Aorta (tissue), 5 donors: ENCODE measurements at regions not wholly inside any gene's neighbourhood (a gene's known extent, or its start where the extent isn't known, plus 50 kb on each side); places are given as distances from the start of the nearest gene placed in this dataset.
"Not testable (repeated sequence)": the region's sequence is repeated elsewhere in the genome, so short reads cannot be mapped to it uniquely, and the experiment has no call there.

ENCODE experiments used
- ATAC-seq: fragments of 200-7000 bp; cut with Tn5 transposase; one replicate; pipeline ENCODE4 v1.9.1; 2022; ENCODE audit warnings: moderate library complexity; ENCODE audit not compliant: low FRiP score
- DNase-seq, 2 donors: peaks; one replicate each; pipeline ENCODE4 v3.0.0-alpha.2; 2020
- H3K27ac ChIP-seq, 2 donors: one replicate each; pipeline ENCODE4 v1.5.1; 2013; ENCODE audit warnings: low read length in 2 of 2, mild to moderate bottlenecking in 2 of 2, moderate library complexity in 2 of 2, control low read depth in 1 of 2, inconsistent platforms in 1 of 2, low read depth in 1 of 2
- H3K27me3 ChIP-seq, 2 donors: one replicate each; pipeline ENCODE4 v1.6.1; 2013; ENCODE audit warnings: control low read depth in 1 of 2, low read length in 1 of 2, mild to moderate bottlenecking in 1 of 2, moderate library complexity in 1 of 2; ENCODE audit not compliant: insufficient read depth in 2 of 2, control insufficient read depth in 1 of 2
- H3K36me3 ChIP-seq, 2 donors: one replicate each; pipeline ENCODE4 v1.6.1; 2013; ENCODE audit warnings: control low read depth in 1 of 2, low read length in 1 of 2, mild to moderate bottlenecking in 1 of 2; ENCODE audit not compliant: insufficient read depth in 2 of 2, control insufficient read depth in 1 of 2
- H3K4me1 ChIP-seq, 2 donors: one replicate each; pipeline ENCODE4 v1.6.1; 2013; ENCODE audit warnings: low read length in 2 of 2, control low read depth in 1 of 2, mild to moderate bottlenecking in 1 of 2, moderate library complexity in 1 of 2; ENCODE audit not compliant: insufficient read depth in 2 of 2, control insufficient read depth in 1 of 2
- H3K4me3 ChIP-seq, 2 donors: one replicate each; pipeline ENCODE4 v1.5.1; 2013; ENCODE audit warnings: low read length in 2 of 2, control low read depth in 1 of 2, mild to moderate bottlenecking in 1 of 2
- H3K9me3 ChIP-seq: one replicate; pipeline ENCODE4 v1.6.1; 2013; ENCODE audit warnings: mild to moderate bottlenecking, low read length; ENCODE audit not compliant: control insufficient read depth
- WGBS, 2 donors: extraction: QIAGEN DNeasy Blood & Tissue Kit; methylation state at CpG; one replicate each; pipeline ENCODE4 v1.1.7; 2013; 5-methylcytosine and 5-hydroxymethylcytosine counted together
- intact Hi-C, 2 donors: fragments of 100-400 bp; cut with DNase I; formaldehyde crosslinking; loops; one replicate each; pipeline versions ENCODE4 v1.14.2 to v1.15.0; 2022
- donor health status: healthy with polysubstance abuse.
- donor health status: Bipolar disorder and iron deficiency.
- donor health status: DM: no; HTN: no; CAD: no.
- donor health status: DM: no; HTN: no; CAD: no.
- donor health status: DM: yes; HTN: yes; CAD: no.

DNA sequence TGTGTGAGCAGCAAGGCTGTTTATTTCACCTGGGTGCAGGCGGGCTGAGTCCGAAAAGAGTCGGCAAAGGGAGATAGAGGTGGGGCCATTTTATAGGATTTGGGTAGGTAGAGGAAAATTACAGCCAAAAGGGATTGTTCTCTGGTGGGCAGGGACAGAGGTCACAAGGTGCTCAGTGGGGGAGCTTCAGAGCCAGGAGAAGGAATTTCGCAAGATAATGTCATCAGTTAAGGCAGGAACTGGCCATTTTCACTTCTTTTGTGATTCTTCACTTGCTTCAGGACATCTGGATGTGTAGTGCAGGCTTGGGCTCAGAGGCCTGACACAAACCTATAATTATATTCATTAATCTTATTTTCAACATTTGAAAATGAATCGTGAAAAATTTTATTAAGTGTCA, 1001.9 kb downstream of the STPG2 start:
- H3K9me3 ChIP-seq, H3K4me1 ChIP-seq, DNase-seq, ATAC-seq, H3K27ac ChIP-seq, intact Hi-C loops, H3K4me3 ChIP-seq, H3K36me3 ChIP-seq, H3K27me3 ChIP-seq: not testable (repeated sequence)
- WGBS, 2 donors, result 85 to 90% methylated on average over 5 of the region's 5 CpGs

DNA sequence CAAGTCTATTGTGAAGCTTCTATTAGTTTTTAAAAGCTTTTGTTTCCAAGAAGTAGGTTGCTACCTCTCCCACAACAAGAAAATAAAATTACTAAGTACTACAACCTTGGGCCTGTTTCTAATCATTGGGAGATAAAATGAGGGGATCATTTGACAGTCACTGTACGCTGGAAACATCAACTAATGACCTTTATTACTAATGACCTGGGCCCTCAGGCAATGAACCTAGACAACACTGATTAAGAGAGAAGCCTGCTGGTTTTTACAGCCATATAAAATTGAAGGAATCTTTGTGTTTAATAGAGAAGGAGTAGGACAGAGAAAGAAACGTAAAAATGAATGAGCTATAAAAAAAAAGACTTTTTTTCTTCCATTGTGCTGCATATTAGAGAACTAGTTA, 1000.9 kb downstream of the STPG2 start:
- no peaks in the 10 kb centered on the region for H3K27me3 ChIP-seq
- H3K4me1 ChIP-seq, result no peaks in the 10 kb centered on the region
- H3K4me3 ChIP-seq, result no peak overlapping the region
- intact Hi-C loops, result no loop called here
- WGBS, 2 donors, result 58 to 72% methylated on average over 2 of the region's 2 CpGs
- no peaks in the 10 kb centered on the region for H3K9me3 ChIP-seq
- DNase-seq (no peak), ATAC-seq (no peak)
- no peaks in the 10 kb centered on the region for H3K36me3 ChIP-seq
- H3K27ac ChIP-seq, result no peak overlapping the region

DNA sequence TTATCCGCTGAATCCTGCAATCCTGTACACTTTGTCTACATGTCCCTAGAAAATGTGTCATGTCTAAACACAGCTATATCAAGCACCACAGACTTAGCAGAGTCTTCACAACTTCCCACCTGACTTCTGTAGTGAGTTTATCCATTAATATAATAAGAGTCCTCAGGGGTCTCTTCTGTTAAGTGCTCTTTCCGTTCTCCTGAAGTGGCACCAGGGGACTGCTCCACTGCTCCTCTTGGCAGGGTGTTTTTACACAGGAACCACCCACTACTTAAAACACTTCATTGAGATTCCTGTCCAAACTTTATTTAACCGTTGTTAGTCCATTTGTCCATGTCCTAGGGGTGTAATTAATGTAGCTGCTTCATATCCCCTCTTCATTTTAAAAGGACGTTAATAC, 1000.4 kb downstream of the STPG2 start:
- DNase-seq (no peak), ATAC-seq (no peak)
- WGBS, 2 donors, result 60 to 68% methylated on average over 4 of the region's 4 CpGs
- intact Hi-C loops, result no loop called here
- Histone ChIP-seq H3K36me3 (no peaks in the 10 kb centered on the region), H3K4me3 (no peak overlapping the region), H3K4me1 (no peaks in the 10 kb centered on the region), H3K9me3 (no peaks in the 10 kb centered on the region), H3K27me3 (no peaks in the 10 kb centered on the region), H3K27ac (no peak overlapping the region)

DNA sequence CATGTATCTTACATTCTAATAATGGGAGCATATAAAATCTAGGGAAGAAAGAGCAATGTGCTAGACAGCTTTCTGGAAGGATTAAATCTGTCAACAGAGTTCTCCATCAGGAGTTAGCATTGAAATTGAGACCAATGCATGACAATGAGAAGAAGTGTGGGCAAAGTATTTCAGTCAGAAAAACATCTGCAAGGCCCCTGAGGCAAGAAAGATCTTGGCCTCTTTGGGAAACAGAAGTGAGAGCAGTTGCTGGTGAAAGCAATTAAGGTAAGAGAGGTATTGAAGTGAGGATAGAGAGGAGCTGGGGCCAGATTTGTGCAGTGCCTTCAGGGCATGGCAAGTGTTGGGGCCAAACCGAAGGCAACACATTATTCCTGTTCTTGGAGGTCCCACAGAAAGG, 999.1 kb downstream of the STPG2 start:
- Histone ChIP-seq H3K4me1 (no peaks in the 10 kb centered on the region), H3K27ac (no peak overlapping the region), H3K4me3 (no peak overlapping the region), H3K9me3 (no peaks in the 10 kb centered on the region), H3K27me3 (no peaks in the 10 kb centered on the region), H3K36me3 (no peaks in the 10 kb centered on the region)
- intact Hi-C loops, result no loop called here
- ATAC-seq (no peak), DNase-seq (no peak)
- 87 to 100% methylated on average over 1 of the region's 1 CpG for WGBS, 2 donors

DNA sequence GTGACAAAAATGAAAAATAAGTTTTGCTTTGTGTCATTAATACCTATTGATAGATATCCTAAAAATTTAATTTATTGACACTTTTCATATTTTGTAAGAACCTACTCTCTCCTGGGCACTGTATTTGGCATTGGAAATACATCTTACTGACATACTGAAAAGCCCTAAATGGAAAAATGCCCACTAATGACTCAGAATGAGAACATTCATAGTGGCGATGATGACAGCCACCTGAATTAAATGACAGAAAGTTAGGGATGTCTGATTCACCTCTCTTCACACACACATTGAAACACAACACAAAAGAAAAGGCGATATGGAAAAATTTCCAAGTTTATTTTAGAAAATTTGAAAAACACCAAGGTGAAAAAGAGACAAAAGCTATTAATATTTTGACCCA, 992.3 kb downstream of the STPG2 start:
- WGBS, 2 donors, result 81 to 88% methylated on average over 2 of the region's 2 CpGs

DNA sequence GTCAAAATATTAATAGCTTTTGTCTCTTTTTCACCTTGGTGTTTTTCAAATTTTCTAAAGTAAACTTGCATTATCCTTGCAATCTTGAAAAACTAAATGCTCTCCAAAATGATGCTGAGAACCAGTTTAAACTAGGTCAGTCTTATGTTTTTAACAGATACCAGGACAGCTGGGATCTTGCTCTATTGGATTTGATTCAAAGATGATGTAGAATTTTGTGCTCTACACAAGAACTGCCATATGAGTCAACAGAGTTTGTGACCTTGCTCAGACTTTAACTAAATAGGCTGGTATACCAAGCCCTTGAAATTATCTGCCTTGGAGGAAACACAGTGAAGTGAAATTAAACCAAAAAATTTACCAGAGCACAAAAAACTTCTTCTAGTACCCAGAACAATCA, 991.1 kb downstream of the STPG2 start:
- DNase-seq (no peak), ATAC-seq (no peak)
- no peaks in the 10 kb centered on the region for H3K9me3 ChIP-seq
- H3K4me3 ChIP-seq, result no peak overlapping the region
- intact Hi-C loops, result no loop called here
- H3K36me3 ChIP-seq, result no peaks in the 10 kb centered on the region
- H3K27ac ChIP-seq, result no peak overlapping the region
- H3K27me3 ChIP-seq, result no peaks in the 10 kb centered on the region
- no peaks in the 10 kb centered on the region for H3K4me1 ChIP-seq

More for the DNA sequence above, 992.3 kb downstream of the STPG2 start:
- H3K36me3 ChIP-seq, result no peaks in the 10 kb centered on the region
- H3K4me1 ChIP-seq, result no peaks in the 10 kb centered on the region
- intact Hi-C loops, result no loop called here
- no peaks in the 10 kb centered on the region for H3K27me3 ChIP-seq
- H3K27ac ChIP-seq, result no peak overlapping the region
- H3K9me3 ChIP-seq, result no peaks in the 10 kb centered on the region
- ATAC-seq (no peak), DNase-seq (no peak)
- no peak overlapping the region for H3K4me3 ChIP-seq

DNA sequence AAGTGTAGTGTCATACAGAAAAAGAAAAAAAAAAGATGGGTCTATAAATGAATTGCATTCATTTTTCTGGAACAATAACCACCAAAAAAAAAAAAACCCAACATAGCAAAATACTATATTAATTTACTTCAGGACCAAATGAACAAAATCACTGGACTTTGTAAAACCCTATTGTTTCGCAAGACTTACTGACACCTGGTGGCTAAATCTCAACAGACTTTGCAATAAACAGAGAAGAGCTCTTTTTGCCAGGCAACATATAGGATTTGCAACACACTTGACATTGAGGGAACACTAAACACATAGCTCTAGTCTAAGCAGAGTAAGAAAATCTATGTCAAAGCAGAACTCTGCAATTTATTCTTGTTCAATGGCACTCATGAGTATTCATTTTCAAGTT, 990.2 kb downstream of the STPG2 start:
- DNase-seq (no peak), ATAC-seq (no peak)
- Histone ChIP-seq H3K27me3 (no peaks in the 10 kb centered on the region), H3K9me3 (no peaks in the 10 kb centered on the region), H3K4me3 (no peak overlapping the region), H3K27ac (no peak overlapping the region), H3K4me1 (no peaks in the 10 kb centered on the region), H3K36me3 (no peaks in the 10 kb centered on the region)
- 92 to 97% methylated on average over 1 of the region's 1 CpG for WGBS, 2 donors
- intact Hi-C loops, result no loop called here

DNA sequence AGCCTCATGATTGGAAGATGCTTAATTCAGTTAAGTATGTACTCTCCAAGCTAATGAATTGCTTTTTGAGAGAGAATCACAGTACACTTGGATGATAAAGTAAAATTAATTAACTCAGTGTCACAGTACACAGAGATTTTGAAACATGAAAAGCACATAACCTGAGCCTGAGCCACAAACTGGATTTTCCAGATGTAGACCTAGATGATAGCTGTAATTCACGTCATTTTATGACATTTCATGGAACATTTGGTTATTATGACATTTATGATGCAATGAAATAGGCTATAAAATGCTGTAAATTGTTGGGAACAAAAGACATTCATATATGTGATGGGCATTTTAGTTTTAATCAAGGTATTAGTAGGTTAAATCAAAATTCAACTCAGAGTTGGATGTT, 983.7 kb downstream of the STPG2 start:
- intact Hi-C loops, result no loop called here
- ATAC-seq, result no peak
- no peaks in the 10 kb centered on the region for H3K9me3 ChIP-seq

DNA sequence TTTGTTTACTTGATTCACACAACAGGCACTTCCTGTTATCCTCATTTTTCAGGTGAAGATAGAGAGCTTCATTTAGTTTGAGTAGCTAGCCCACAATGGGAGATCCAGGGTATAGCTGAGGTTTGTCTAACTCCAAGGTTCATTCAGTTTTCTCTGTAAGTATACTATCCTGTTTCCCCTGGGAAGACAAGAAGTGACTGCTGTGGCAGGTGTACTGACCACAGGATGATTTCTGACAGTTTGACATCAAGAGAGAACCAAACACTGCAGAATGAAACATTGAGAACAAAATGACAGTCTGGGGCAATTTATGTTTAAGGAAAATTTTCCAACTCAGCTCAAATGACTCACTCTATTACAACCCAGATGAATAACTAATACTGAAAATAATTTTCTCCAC, 958.0 kb downstream of the STPG2 start:
- no peaks in the 10 kb centered on the region for H3K27me3 ChIP-seq
- intact Hi-C loops, result no loop called here

More for the DNA sequence above, 983.7 kb downstream of the STPG2 start:
- Histone ChIP-seq H3K36me3 (no peaks in the 10 kb centered on the region), H3K27me3 (no peaks in the 10 kb centered on the region), H3K27ac (no peak overlapping the region), H3K4me3 (no peak overlapping the region), H3K4me1 (no peaks in the 10 kb centered on the region)
- WGBS, 2 donors, result 90 to 95% methylated on average over 1 of the region's 1 CpG
- DNase-seq, result no peak

More for the DNA sequence above, 958.0 kb downstream of the STPG2 start:
- ATAC-seq (no peak), DNase-seq (no peak)
- no peaks in the 10 kb centered on the region for H3K36me3 ChIP-seq
- peaks cover 1% of the 10 kb centered on the region for H3K9me3 ChIP-seq
- H3K4me3 ChIP-seq, result no peak overlapping the region
- H3K4me1 ChIP-seq, result no peaks in the 10 kb centered on the region
- no peak overlapping the region for H3K27ac ChIP-seq
